ENCODE measurements at regions not wholly inside any gene's neighbourhood (a gene's known extent, or its start where the extent isn't known, plus 50 kb on each side); places are given as distances from the start of the nearest gene placed in this dataset.
"Not testable (repeated sequence)": the region's sequence is repeated elsewhere in the genome, so short reads cannot be mapped to it uniquely, and the experiment has no call there.

- DNase-seq (ENCODE audit: low read depth), result no peak
These were observed 120.6 kb upstream of the CDH5 start for GRCh38 chr16:66245868-66246267.

- no peak for DNase-seq (ENCODE audit: low read depth)
These were observed 121.4 kb upstream of the CDH5 start for GRCh38 chr16:66245072-66245471.

GRCh38 chr16:66242672-66243071 lies 123.8 kb upstream of the CDH5 start:
- no peak for DNase-seq (ENCODE audit: low read depth)

GRCh38 chr16:66242206-66242605 lies 124.3 kb upstream of the CDH5 start:
- DNase-seq (ENCODE audit: low read depth), result not testable (repeated sequence)

GRCh38 chr16:66240631-66241395 lies 125.7 kb upstream of the CDH5 start:
- DNase-seq (ENCODE audit: low read depth), result no peak

- DNase-seq (ENCODE audit: low read depth), result no peak
These were observed 126.4 kb upstream of the CDH5 start for GRCh38 chr16:66240088-66240487.

GRCh38 chr16:66238696-66239095 lies 127.8 kb upstream of the CDH5 start:
- DNase-seq (ENCODE audit: low read depth), result no peak

- no peak for DNase-seq (ENCODE audit: low read depth)
These were observed 130.2 kb upstream of the CDH5 start for GRCh38 chr16:66236301-66236700.

GRCh38 chr16:66231452-66232160 lies 134.9 kb upstream of the CDH5 start:
- no peak for DNase-seq (ENCODE audit: low read depth)

GRCh38 chr16:66229651-66230050 lies 136.8 kb upstream of the CDH5 start:
- no peak for DNase-seq (ENCODE audit: low read depth)

GRCh38 chr16:66228792-66229191 lies 137.7 kb upstream of the CDH5 start:
- no peak for DNase-seq (ENCODE audit: low read depth)

- no peak for DNase-seq (ENCODE audit: low read depth)
These were observed 138.5 kb upstream of the CDH5 start for GRCh38 chr16:66227766-66228530.

GRCh38 chr16:66226762-66227161 lies 139.7 kb upstream of the CDH5 start:
- no peak for DNase-seq (ENCODE audit: low read depth)

GRCh38 chr16:66225696-66226095 lies 140.8 kb upstream of the CDH5 start:
- no peak for DNase-seq (ENCODE audit: low read depth)

GRCh38 chr16:66224626-66225025 lies 141.9 kb upstream of the CDH5 start:
- DNase-seq (ENCODE audit: low read depth), result no peak

- DNase-seq (ENCODE audit: low read depth), result no peak
These were observed 142.3 kb upstream of the CDH5 start for GRCh38 chr16:66224186-66224585.

GRCh38 chr16:66223176-66223780 lies 143.2 kb upstream of the CDH5 start:
- DNase-seq (ENCODE audit: low read depth), result peak; percentile 44

- DNase-seq (ENCODE audit: low read depth), result no peak
These were observed 143.7 kb upstream of the CDH5 start for GRCh38 chr16:66222756-66223155.

- no peak for DNase-seq (ENCODE audit: low read depth)
These were observed 145.8 kb upstream of the CDH5 start for GRCh38 chr16:66220702-66221101.

- no peak for DNase-seq (ENCODE audit: low read depth)
These were observed 147.0 kb upstream of the CDH5 start for GRCh38 chr16:66219491-66219890.

- DNase-seq (ENCODE audit: low read depth), result no peak
These were observed 154.1 kb upstream of the CDH5 start for GRCh38 chr16:66212428-66212827.

GRCh38 chr16:66211651-66212050 lies 154.8 kb upstream of the CDH5 start:
- DNase-seq (ENCODE audit: low read depth), result no peak

- DNase-seq (ENCODE audit: low read depth), result no peak
These were observed 158.6 kb upstream of the CDH5 start for GRCh38 chr16:66207883-66208265.
